ENCODE measurements at regions not wholly inside any gene's neighbourhood (a gene's known extent, or its start where the extent isn't known, plus 50 kb on each side); places are given as distances from the start of the nearest gene placed in this dataset.
A peak's percentile ranks its signal among the peaks of the same experiment; 100 is the strongest.

GRCh38 chr5:2184563-2185540, 302.1 kb upstream of the IRX4 start:
- H3K4me1 Mint-ChIP-seq = peaks cover 37% of the 10 kb centered on the region
- no peak for DNase-seq
- no peaks in the 10 kb centered on the region for H3K36me3 Mint-ChIP-seq (ENCODE audit: low read depth)
- H3K9me3 Mint-ChIP-seq = no peaks in the 10 kb centered on the region
- H3K4me3 Mint-ChIP-seq = no peak overlapping the region
- no peak for TF ChIP-seq CTCF (IDR thresholded peaks at IDR 0.05)
- H3K27ac Mint-ChIP-seq = peak overlapping the region; percentile 82
- H3K27me3 Mint-ChIP-seq (ENCODE audit: low read depth, poor library complexity) = peaks cover 31% of the 10 kb centered on the region

GRCh38 chr5:2184026-2184366, 301.3 kb upstream of the IRX4 start:
- no peak for TF ChIP-seq CTCF (IDR thresholded peaks at IDR 0.05)
- no peak overlapping the region for H3K4me3 Mint-ChIP-seq
- no peak for DNase-seq
- no peaks in the 10 kb centered on the region for H3K36me3 Mint-ChIP-seq (ENCODE audit: low read depth)
- H3K27ac Mint-ChIP-seq = peak overlapping the region; percentile 38
- no peaks in the 10 kb centered on the region for H3K9me3 Mint-ChIP-seq
- H3K4me1 Mint-ChIP-seq = peaks cover 45% of the 10 kb centered on the region
- H3K27me3 Mint-ChIP-seq (ENCODE audit: low read depth, poor library complexity) = peaks cover 26% of the 10 kb centered on the region

- Mint-ChIP-seq H3K27me3 (ENCODE audit: low read depth, poor library complexity) (peaks cover 21% of the 10 kb centered on the region), H3K36me3 (ENCODE audit: low read depth) (no peaks in the 10 kb centered on the region), H3K4me1 (peaks cover 47% of the 10 kb centered on the region), H3K4me3 (no peak overlapping the region), H3K27ac (peak overlapping the region; percentile 38), H3K9me3 (no peaks in the 10 kb centered on the region)
- DNase-seq = no peak
- TF ChIP-seq CTCF (IDR thresholded peaks at IDR 0.05) = no peak
These were observed 300.7 kb upstream of the IRX4 start for GRCh38 chr5:2183154-2184025.

GRCh38 chr5:2182020-2182419, 299.3 kb upstream of the IRX4 start:
- no peaks in the 10 kb centered on the region for H3K36me3 Mint-ChIP-seq (ENCODE audit: low read depth)
- no peak overlapping the region for H3K4me3 Mint-ChIP-seq
- H3K9me3 Mint-ChIP-seq = no peaks in the 10 kb centered on the region
- H3K27me3 Mint-ChIP-seq (ENCODE audit: low read depth, poor library complexity) = peaks cover 21% of the 10 kb centered on the region
- TF ChIP-seq CTCF (IDR thresholded peaks at IDR 0.05) = no peak
- no peak overlapping the region for H3K27ac Mint-ChIP-seq
- DNase-seq = no peak
- H3K4me1 Mint-ChIP-seq = peaks cover 47% of the 10 kb centered on the region

GRCh38 chr5:2181557-2181956, 298.8 kb upstream of the IRX4 start:
- Mint-ChIP-seq H3K9me3 (no peaks in the 10 kb centered on the region), H3K27me3 (ENCODE audit: low read depth, poor library complexity) (peaks cover 20% of the 10 kb centered on the region), H3K36me3 (ENCODE audit: low read depth) (no peaks in the 10 kb centered on the region), H3K27ac (no peak overlapping the region), H3K4me3 (no peak overlapping the region), H3K4me1 (peaks cover 50% of the 10 kb centered on the region)
- no peak for DNase-seq
- TF ChIP-seq CTCF (IDR thresholded peaks at IDR 0.05) = no peak
